ENCODE measurements at regions not wholly inside any gene's neighbourhood (a gene's known extent, or its start where the extent isn't known, plus 50 kb on each side); places are given as distances from the start of the nearest gene placed in this dataset.

GRCh38 chr6:71091956-71092355 lies 135.1 kb upstream of the B3GAT2 start:
- TF ChIP-seq CTCF (IDR thresholded peaks at IDR 0.05; ENCODE audit: borderline replicate concordance, extremely low read depth, low read length, poor library complexity, severe bottlenecking), result no peak
- TF ChIP-seq EZH2 (IDR thresholded peaks at IDR 0.05; ENCODE audit: borderline replicate concordance, low read depth, low read length, severe bottlenecking), result no peak

Data from DND-41 (cell line).